HepG2 (cell line): ENCODE measurements at regions not wholly inside any gene's neighbourhood (a gene's known extent, or its start where the extent isn't known, plus 50 kb on each side); places are given as distances from the start of the nearest gene placed in this dataset.
"Not testable (repeated sequence)": the region's sequence is repeated elsewhere in the genome, so short reads cannot be mapped to it uniquely, and the experiment has no call there.

Source experiments
- ATAC-seq: fragments of 200-7000 bp; cut with Tn5 transposase; 3 replicates; pipeline ENCODE4 v1.9.1; 2020; ENCODE audit warnings: mild to moderate bottlenecking, moderate library complexity
- BruUV-seq: library from RNA; stranded (reverse); fragments of 400-500 nt; replicated peaks from 2 replicates; lab custom pipeline; 2021; lab: Mats Ljungman, UMichigan
- CTCF ChIA-PET: fragments of 300-600 bp; formaldehyde crosslinking; extraction: SDS; loops from one replicate; lab custom pipeline; 2021; ENCODE audit warnings: low total read pairs, inconsistent platforms, low intra/inter-chr PET ratio; lab: Yijun Ruan, JAX
- POLR2A ChIA-PET: fragments of 350-600 bp; sonication (Branson Sonifier 250); formaldehyde crosslinking; loops from one replicate; lab custom pipeline; 2020; ENCODE audit warnings: antibody characterized with exemption, inconsistent platforms; lab: Yijun Ruan, JAX
- DNase-seq: peaks from one replicate; pipeline ENCODE4 v3.0.0-alpha.2; 2015; ENCODE audit warnings: low spot score
- FAIRE-seq: peaks from 3 replicates; lab custom pipeline; 2011; peaks lifted over from hg19 to GRCh38; lab: Jason Lieb, UNC
- H2AFZ ChIP-seq: one replicate; pipeline ENCODE4 v1.6.1; 2011; ENCODE audit warnings: low read length, inconsistent platforms
- H3K27ac ChIP-seq: fragments of 300-600 bp; 3 replicates; pipeline ENCODE4 v1.8.0; 2011; ENCODE audit warnings: mixed run types, mild to moderate bottlenecking, mixed read lengths, low read length, inconsistent platforms; ENCODE audit not compliant: insufficient read depth; ENCODE audit errors: extremely low read length
- H3K27me3 ChIP-seq, 2 experiments: fragments of 200-600 bp in 1 of 2; 2 replicates in 1 of 2; 3 replicates in 1 of 2; pipeline versions ENCODE4 v1.6.0 to v1.8.0; 2011; ENCODE audit warnings: low read length in 2 of 2, mild to moderate bottlenecking in 2 of 2, moderate library complexity in 2 of 2, inconsistent platforms in 1 of 2; ENCODE audit not compliant: insufficient read depth in 2 of 2, control insufficient read depth in 1 of 2
- H3K36me3 ChIP-seq, 2 experiments: fragments of 200-600 bp in 1 of 2; replicated peaks in 1 of 2; 2 replicates in 1 of 2; 3 replicates in 1 of 2; pipeline versions ENCODE4 v1.5.1 to v1.8.0; 2011; ENCODE audit warnings: low read length in 2 of 2, inconsistent platforms in 1 of 2; ENCODE audit not compliant: insufficient read depth in 2 of 2, control insufficient read depth in 1 of 2
- H3K4me1 ChIP-seq: 2 replicates; pipeline ENCODE4 v1.5.1; 2012; ENCODE audit warnings: low read length, inconsistent platforms; ENCODE audit not compliant: insufficient read depth
- H3K4me2 ChIP-seq: 2 replicates; pipeline ENCODE4 v1.6.0; 2011; ENCODE audit warnings: low read depth, low read length, inconsistent platforms
- H3K4me3 ChIP-seq, 3 experiments: fragments of 200-600 bp in 1 of 3; sonication (generic), shearing (Covaris generic) in 1 of 3; replicated peaks in 1 of 3; 2 replicates each; pipeline ENCODE4 v1.5.1; 2011 to 2016; ENCODE audit warnings: low read length in 3 of 3, inconsistent platforms in 2 of 3, low read depth in 2 of 3, mild to moderate bottlenecking in 2 of 3, control low read depth in 1 of 3, mixed read lengths in 1 of 3; ENCODE audit not compliant: insufficient read depth in 1 of 3
- H3K79me2 ChIP-seq: one replicate; pipeline ENCODE4 v1.6.1; 2011; ENCODE audit warnings: low read length, inconsistent platforms; ENCODE audit not compliant: insufficient read depth
- H3K9ac ChIP-seq: 2 replicates; pipeline ENCODE4 v1.6.0; 2011; ENCODE audit warnings: mild to moderate bottlenecking, low read depth, low read length, inconsistent platforms; ENCODE audit not compliant: insufficient read depth
- H3K9me3 ChIP-seq: 2 replicates; pipeline ENCODE4 v1.5.1; 2012; ENCODE audit warnings: mild to moderate bottlenecking, low read length
- H4K20me1 ChIP-seq: 2 replicates; pipeline ENCODE4 v1.6.0; 2011; ENCODE audit warnings: inconsistent platforms, mild to moderate bottlenecking, low read length, moderate library complexity; ENCODE audit not compliant: insufficient read depth
- ADNP ChIP-seq: sonication (generic); formaldehyde crosslinking; IDR thresholded peaks from 2 replicates; pipeline ENCODE4 v1.4.0; 2020; ENCODE audit warnings: missing genetic modification reagents
- ATF7 ChIP-seq, 2 experiments: fragments of 450-650 bp in 1 of 2; sonication (generic) in 1 of 2; formaldehyde crosslinking in 1 of 2; IDR thresholded peaks; 2 replicates each; pipeline versions ENCODE4 v1.4.0 to v1.6.1; 2016 to 2020; ENCODE audit warnings: antibody characterized with exemption in 1 of 2, mild to moderate bottlenecking in 1 of 2, missing genetic modification reagents in 1 of 2
- CBX1 ChIP-seq: IDR thresholded peaks from one replicate; pipeline ENCODE4 v1.6.1; 2016; ENCODE audit warnings: antibody characterized with exemption, low read depth
- CREB1 ChIP-seq, 2 experiments: fragments of 450-650 bp in 1 of 2; IDR thresholded peaks; 2 replicates each; pipeline ENCODE4 v1.6.1; 2016 to 2017; ENCODE audit warnings: control low read depth in 1 of 2, mild to moderate bottlenecking in 1 of 2, missing compliant biosample characterization in 1 of 2, missing genetic modification characterization in 1 of 2
- HDAC6 ChIP-seq: fragments of 200-600 bp; sonication (generic); IDR thresholded peaks from 2 replicates; pipeline ENCODE4 v1.7.0; 2017; ENCODE audit warnings: mild to moderate bottlenecking, antibody characterized with exemption, low read length, low read depth
- HNRNPLL ChIP-seq: fragments of 200-400 bp; formaldehyde crosslinking; IDR thresholded peaks from 2 replicates; pipeline ENCODE4 v1.6.1; 2017; ENCODE audit warnings: mild to moderate bottlenecking, low read depth, low read length; ENCODE audit not compliant: poor library complexity, severe bottlenecking
- JUND ChIP-seq: sonication (generic); formaldehyde crosslinking; IDR thresholded peaks from 2 replicates; pipeline ENCODE4 v1.8.0; 2022; ENCODE audit warnings: mild to moderate bottlenecking, missing genetic modification reagents
- MEIS2 ChIP-seq: sonication (generic); formaldehyde crosslinking; IDR thresholded peaks from 2 replicates; pipeline ENCODE4 v1.9.0; 2021; ENCODE audit warnings: mild to moderate bottlenecking, missing genetic modification reagents
- RAD21 ChIP-seq: fragments of 450-650 bp; formaldehyde crosslinking; IDR thresholded peaks from 2 replicates; pipeline ENCODE4 v1.5.0; 2020; ENCODE audit warnings: mild to moderate bottlenecking
- ZFP36 ChIP-seq: fragments of 150-350 bp; IDR thresholded peaks from 2 replicates; pipeline ENCODE4 v1.6.1; 2018; ENCODE audit warnings: borderline replicate concordance, low read length, low read depth; ENCODE audit not compliant: partially characterized antibody
- ZNF263 ChIP-seq: sonication (generic); formaldehyde crosslinking; IDR thresholded peaks from 2 replicates; pipeline ENCODE4 v1.4.0; 2020; ENCODE audit warnings: missing genetic modification reagents
- ZNF350 ChIP-seq: sonication (generic); formaldehyde crosslinking; IDR thresholded peaks from 2 replicates; pipeline ENCODE4 v1.4.0; 2020; ENCODE audit warnings: mild to moderate bottlenecking, low read depth, missing genetic modification reagents, borderline replicate concordance
- ZNF501 ChIP-seq: sonication (generic); formaldehyde crosslinking; IDR thresholded peaks from 2 replicates; pipeline ENCODE4 v1.5.1; 2020; ENCODE audit warnings: mild to moderate bottlenecking, moderate library complexity, missing genetic modification reagents
- WGBS: methylation state at CpG from one replicate; pipeline ENCODE4 v1.1.6; 2017; ENCODE audit warnings: low lambda C conversion rate; 5-methylcytosine and 5-hydroxymethylcytosine counted together
- in situ Hi-C: cut with HindIII; loops from 2 replicates; pipeline ENCODE4 v1.10.0; 2017; ENCODE audit warnings: low pct_unique_long_range_greater_than_20kb; ENCODE audit not compliant: extremely low pct_ligation_motif_present
- intact Hi-C: fragments of 100-400 bp; cut with micrococcal nuclease; formaldehyde crosslinking; loops from one replicate; pipeline ENCODE4 v1.10.0; 2022; ENCODE audit not compliant: unreplicated experiment

DNA sequence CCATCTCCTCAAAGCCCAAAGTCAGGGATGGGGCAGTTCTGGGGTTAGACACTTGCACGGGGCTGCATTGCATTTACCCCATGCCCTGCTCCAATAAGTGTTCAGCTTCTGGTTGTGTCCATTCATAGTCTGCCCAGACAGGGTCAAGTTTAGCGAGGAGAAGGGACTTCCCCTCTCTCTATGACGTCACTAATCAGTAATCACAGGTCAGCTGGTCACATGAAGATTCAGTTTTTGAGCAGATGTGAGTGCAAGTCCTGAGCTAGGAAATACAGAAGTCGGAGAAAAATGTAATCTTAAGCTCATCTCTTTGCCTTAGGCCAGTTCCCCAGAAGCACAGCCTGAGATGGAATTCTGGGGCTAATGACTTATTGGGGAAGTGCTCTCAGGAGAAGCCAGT, 310.1 kb downstream of the TSHZ3 start:
- no peak overlapping the region for H3K27ac ChIP-seq
- BruUV-seq, result no TSS peak
- H3K4me2 ChIP-seq, result no peak overlapping the region
- no peak overlapping the region for H3K9ac ChIP-seq
- H3K4me3 ChIP-seq, result no peak overlapping the region
- ATAC-seq (no peak), FAIRE-seq (no peak), DNase-seq (no peak)
- in situ Hi-C loops (no loop called here), intact Hi-C loops (no loop called here)
- H3K27me3 ChIP-seq, result no peaks in the 10 kb centered on the region
- CTCF ChIA-PET, result no interaction called here
- no peaks in the 10 kb centered on the region for H3K36me3 ChIP-seq
- H2AFZ ChIP-seq, result no peak overlapping the region
- TF ChIP-seq CREB1 (IDR thresholded peaks at IDR 0.05), result peak; percentile 98
- no peak for TF ChIP-seq CREB1 (CRISPR knock-in tag; IDR thresholded peaks at IDR 0.05)
- TF ChIP-seq ZNF501, result no peak
- TF ChIP-seq ADNP (CRISPR knock-in tag), result no peak
- TF ChIP-seq ATF7 (IDR thresholded peaks at IDR 0.05), result peak; percentile 97
- TF ChIP-seq ATF7 (CRISPR knock-in tag; IDR thresholded peaks at IDR 0.05), result no peak
- 0% methylated on average over 4 of the region's 4 CpGs for WGBS
- H3K4me1 ChIP-seq, result no peaks in the 10 kb centered on the region
- no peaks in the 10 kb centered on the region for H4K20me1 ChIP-seq
- POLR2A ChIA-PET, result no interaction called here
- peaks cover 86% of the 10 kb centered on the region for H3K9me3 ChIP-seq
- no peaks in the 10 kb centered on the region for H3K79me2 ChIP-seq

DNA sequence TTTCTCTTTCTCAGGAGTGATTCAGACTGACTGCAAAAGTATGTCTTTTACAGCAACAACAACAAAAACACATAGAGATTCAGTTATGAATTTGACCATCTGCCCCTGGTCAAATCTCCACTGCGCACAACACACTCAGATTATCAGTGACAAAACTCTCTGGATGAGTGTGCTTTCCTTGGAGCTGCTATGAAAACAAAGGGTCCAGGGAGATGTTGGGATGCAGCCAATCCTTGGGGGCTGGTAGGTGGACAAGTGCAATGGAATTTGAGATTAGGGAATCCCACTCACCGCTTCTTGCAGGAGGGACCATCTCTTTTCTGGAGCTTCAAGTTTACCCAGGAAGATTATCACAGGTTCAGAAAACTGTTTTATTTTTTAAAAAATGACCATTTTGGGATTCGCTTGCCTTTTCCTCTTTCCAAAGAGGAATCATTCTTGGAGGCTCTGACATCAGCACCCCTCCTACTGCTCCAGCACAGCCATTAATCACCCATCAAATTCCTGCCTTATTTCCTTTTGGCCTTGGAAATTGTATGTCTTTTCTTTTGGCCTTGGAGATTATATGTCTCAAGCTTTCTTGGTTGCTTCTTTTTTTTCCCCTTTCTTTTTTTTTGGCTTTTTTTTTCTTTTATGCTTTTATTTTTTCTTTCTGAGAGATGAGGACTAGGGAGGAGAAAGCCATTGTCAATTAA, 311.8 kb downstream of the TSHZ3 start:
- Histone ChIP-seq H3K4me2 (no peak overlapping the region), H3K36me3 (no peaks in the 10 kb centered on the region), H3K27ac (no peak overlapping the region), H3K9me3 (peaks cover 81% of the 10 kb centered on the region), H3K27me3 (no peaks in the 10 kb centered on the region), H3K4me3 (no peak overlapping the region), H2AFZ (no peak overlapping the region), H3K4me1 (no peaks in the 10 kb centered on the region), H3K9ac (no peak overlapping the region), H3K79me2 (no peaks in the 10 kb centered on the region), H4K20me1 (no peaks in the 10 kb centered on the region)
- WGBS, result 44% methylated on average over 3 of the region's 3 CpGs
- ChIA-PET CTCF (no interaction called here), POLR2A (no interaction called here)
- intact Hi-C loops, result no loop called here
- no peak for DNase-seq
- in situ Hi-C loops, result no loop called here
- no TSS peak for BruUV-seq
- FAIRE-seq, result no peak
- TF ChIP-seq ZNF263 (CRISPR knock-in tag) (no peak), MEIS2 (CRISPR knock-in tag) (no peak), RAD21 (CRISPR knock-in tag) (no peak), ZFP36 (no peak), CBX1 (no peak), JUND (CRISPR knock-in tag) (no peak), HDAC6 (no peak), ZNF350 (CRISPR knock-in tag) (no peak), HNRNPLL (no peak)
- ATAC-seq, result no peak

DNA sequence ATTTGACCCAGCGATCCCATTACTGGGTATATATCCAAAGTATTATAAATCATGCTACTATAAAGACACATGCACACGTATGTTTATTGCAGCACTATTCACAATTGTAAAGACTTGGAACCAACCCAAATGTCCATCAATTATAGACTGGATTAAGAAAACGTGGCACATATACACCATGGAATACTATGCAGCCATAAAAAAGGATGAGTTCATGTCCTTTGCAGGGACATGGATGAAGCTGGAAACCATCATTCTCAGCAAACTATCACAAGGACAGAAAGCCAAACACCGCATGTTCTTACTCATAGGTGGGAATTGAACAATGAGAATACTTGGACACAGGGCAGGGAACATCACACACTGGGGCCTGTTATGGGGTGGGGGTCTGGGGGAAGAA, 317.8 kb downstream of the TSHZ3 start:
- BruUV-seq, H3K4me3 ChIP-seq, H4K20me1 ChIP-seq, H2AFZ ChIP-seq, CTCF ChIA-PET, POLR2A ChIA-PET, H3K9ac ChIP-seq, intact Hi-C loops, ATAC-seq, in situ Hi-C loops, H3K4me2 ChIP-seq, H3K4me1 ChIP-seq, H3K27ac ChIP-seq, H3K79me2 ChIP-seq, DNase-seq, H3K36me3 ChIP-seq, FAIRE-seq, H3K27me3 ChIP-seq: not testable (repeated sequence)
- peaks cover 64% of the 10 kb centered on the region for H3K9me3 ChIP-seq
- 25% methylated on average over 4 of the region's 4 CpGs for WGBS
